Fibroblast of gingiva (primary cell): ENCODE measurements at regions not wholly inside any gene's neighbourhood (a gene's known extent, or its start where the extent isn't known, plus 50 kb on each side); places are given as distances from the start of the nearest gene placed in this dataset.

Experiments used
- DNase-seq: peaks from one replicate; pipeline ENCODE4 v3.0.0-alpha.2; 2011; ENCODE audit warnings: low read depth

DNA sequence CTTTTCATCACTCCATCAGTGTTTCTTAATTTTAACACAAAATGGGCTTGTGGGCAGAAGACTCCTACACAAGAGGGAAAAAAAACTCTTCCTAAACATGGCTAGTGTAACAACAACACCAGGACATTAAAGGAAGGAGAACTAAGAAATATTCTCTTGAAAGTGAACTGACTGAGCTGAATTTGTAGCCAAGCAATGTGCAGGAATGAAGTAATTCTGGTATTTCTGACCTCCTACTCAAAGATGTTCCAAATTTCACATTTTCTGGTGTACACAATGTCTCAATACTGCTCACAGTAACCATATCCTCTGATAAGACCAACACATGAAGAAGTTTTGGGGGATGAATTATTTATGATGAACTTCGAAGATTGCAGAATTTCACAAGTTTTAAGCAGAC is 357.3 kb downstream of the DUSP6 start:
- no peak for DNase-seq

DNA sequence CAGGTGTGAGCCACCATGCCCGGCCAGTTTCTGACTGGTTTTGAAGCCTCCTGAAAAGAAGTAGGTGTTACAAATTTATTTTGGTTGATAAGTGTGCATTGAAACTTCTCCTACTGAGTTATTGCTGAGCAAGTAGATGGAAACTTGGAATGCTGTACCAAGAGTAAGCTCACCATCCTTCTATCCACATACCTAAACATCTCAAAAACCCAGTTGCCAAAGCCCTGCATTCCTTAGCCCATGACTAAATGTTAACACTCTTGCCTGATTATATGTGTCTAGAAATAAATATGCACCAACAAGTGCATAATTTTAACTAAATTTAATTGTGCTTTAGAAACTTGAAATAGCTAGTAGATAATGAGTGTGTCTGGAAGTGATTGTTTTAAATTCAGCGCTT is 357.8 kb downstream of the DUSP6 start:
- no peak for DNase-seq

DNA sequence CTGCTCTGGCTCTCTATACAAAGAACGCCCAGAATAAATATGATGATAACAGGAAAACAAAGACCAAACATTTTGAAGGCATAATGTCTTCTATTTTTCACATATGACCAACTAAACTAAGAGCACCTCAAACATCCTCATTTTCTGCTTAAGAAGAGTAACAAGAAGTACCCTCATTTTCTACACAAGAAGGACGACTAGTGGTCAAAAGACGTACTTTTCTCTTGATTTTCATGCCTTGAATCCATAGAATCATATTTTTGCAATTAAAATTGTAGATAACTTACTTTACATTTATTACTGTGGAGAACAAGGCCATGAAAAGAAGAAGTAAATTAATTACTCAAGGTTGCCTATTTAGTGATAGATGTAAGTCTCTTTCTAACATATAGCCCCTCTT is 358.6 kb downstream of the DUSP6 start:
- DNase-seq, result peak; percentile 68

DNA sequence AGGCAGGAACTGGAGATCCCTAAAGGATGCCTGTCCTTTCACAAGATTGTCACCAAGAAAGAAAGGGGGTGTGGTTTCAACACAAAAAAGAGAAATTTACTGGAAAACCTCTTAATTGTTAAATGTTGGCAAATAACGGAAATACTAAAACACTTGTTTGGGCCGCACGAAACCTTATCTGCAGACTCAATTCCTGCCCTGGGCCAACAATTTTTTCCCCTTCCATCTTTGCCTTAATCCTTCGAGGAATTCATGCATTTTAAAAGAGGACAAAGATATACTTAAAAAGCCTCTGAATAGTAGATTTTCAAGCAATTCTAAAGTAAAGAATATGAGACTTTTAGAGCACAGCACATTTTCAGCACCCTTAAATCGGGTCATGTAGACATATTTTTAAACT is 366.2 kb downstream of the DUSP6 start:
- DNase-seq, result no peak

DNA sequence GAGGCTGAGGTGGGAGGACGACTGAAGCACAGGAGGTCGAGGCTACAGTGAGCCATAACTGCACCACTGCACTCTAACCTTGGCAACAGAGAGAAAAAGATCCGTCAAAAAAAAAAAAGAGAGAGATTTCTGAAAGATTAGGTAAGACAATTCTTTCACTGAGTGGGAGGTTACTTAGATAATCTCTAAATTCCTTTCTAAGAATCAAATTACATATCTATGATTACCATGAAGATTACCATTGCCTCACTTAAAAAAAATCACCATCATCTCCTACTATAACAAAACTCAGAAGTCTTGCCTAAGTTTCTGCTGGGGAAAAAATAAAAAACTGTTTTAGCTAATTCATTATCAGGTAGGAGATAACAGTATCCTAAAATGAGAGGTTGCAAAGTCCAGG is 366.7 kb downstream of the DUSP6 start:
- no peak for DNase-seq

DNA sequence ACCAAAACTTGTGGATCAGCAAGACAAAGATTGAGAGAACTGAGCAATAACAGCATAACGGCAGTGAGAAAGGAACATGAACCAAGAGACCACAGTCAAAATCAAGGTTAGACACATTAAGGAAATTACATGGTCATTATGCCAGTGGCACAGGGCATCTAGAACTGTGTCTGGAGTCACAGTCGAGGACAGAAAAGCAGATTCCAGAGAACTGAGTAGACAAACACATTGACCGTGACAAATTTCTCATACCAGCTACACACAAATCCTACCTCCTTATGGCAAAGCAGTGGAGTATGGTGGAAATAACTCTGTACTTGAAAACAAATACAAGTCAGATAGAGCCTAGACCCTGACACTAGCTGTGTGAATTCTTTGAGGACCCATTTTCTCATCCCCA is 367.3 kb downstream of the DUSP6 start:
- DNase-seq, result no peak

DNA sequence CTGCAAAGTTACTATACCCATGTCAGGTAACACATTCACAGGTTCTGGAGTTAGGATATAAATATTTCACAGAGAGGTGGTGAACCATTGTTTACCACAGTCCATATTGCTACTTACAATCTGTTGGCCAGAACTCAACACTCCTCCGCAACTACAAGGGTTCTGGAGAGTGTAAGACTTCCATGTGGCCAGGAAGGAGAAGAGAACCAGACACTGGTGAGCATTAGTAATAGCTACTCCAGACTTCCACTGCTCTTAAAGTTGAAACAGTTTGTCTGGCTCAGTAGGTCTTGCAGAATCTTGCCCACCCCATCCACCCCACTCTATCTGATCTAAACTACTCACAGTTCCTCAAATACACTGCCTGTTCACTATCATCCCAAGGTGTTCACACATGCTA is 369.6 kb downstream of the DUSP6 start:
- no peak for DNase-seq

DNA sequence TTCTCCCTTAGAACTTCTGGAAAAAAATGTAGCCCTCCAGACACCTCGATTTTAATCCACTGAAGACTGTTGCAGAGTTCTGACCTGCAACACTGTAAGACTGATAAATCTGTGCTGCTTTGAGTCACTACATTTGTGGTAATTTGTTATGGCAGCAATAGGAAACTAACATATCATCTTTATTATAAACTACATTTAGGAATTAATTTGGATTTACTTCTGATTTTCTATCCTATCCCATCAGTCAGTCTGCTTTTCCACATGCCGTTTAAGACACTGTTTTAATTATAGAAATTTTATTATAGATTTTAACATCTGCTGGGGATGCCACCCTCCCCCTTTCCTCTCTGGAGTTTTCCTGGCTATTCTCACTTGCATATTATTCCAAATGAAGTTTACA is 375.2 kb downstream of the DUSP6 start:
- no peak for DNase-seq

DNA sequence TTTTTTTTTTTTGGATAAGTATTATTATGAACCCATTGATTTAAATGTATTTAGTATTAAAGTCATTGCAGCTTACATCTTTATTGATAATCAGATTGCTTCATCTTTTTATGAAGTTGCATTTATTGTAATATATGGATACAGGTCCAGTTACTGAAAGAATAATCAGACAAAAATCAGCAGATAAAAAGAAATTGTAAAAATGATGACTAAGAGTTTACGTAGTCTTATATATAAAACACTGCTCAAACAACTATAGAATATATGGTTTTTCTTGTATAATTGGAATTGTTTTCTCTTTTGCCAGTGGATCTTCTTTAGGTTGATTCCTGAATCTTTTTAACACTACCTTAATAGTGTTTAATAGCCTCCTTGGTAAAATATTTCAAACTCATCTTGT is 378.3 kb downstream of the DUSP6 start:
- no peak for DNase-seq

DNA sequence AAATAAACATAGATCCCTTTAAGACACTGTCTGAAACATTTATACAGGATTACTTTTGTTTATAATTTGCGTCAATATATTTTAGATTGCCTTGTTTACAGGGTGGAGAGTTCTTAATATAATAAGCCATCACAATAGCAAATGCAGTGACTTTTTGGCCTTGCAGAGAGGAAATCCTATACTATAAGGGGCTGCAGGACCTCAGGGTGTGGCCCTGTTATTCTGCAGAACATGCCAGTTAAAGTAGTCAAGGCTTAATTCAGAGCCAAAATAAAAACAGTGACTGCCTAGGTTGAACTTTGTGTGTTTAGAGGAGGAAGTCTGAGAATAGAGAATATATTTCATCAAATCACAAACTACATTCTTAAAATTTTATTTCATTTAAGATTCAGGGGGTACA is 381.6 kb downstream of the DUSP6 start:
- no peak for DNase-seq

DNA sequence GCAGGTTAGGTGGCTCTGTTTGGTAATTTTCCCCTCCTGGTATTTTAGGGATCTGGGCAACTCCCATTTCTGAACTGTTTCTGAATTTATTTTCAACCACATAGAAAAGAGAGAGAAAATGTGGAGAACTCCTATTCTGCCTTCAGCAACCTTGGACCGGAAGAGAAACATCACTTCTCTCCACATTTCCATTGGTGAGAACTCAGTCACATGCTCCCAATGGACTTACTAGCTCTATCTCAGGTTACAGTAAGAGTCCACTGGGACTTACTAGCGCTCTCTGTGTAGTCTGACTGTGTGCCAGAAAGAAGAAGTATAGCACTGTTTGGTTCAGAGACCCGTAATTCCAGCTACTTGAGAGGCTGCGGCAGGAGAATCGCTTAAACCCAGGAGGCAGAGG is 383.2 kb downstream of the DUSP6 start:
- DNase-seq, result no peak

DNA sequence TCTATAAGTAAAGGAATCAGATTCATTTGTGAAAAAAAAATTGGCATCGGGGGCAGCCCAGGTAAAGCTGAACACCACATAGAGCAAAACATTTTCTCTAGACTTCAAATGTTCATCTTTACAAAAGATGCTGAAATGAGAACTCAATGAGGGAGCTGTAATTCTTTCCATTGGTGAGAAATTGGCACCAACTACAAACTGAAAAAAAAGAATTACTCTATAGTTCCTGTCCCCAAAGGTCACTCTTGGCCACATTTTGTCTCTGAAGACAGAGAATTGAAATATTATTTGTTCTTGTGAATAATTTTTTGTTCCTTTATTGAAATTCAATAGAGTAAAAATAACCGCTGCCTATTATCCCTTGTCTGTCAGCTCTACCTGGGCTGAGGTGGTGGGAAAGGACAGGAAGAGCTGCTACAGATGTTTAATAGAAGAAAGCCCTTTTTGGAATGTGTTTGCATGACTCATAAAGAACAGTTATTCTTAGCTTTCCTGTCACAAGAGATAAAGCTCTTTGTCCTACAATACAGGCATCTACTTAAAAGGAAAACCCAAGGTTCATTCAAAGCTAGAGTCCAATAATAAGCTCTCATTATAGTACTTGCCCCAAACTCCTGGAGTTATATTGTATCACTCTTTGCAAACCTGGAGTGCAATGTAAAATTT is 380.1 kb upstream of the KITLG start:
- DNase-seq, result peak; percentile 8

DNA sequence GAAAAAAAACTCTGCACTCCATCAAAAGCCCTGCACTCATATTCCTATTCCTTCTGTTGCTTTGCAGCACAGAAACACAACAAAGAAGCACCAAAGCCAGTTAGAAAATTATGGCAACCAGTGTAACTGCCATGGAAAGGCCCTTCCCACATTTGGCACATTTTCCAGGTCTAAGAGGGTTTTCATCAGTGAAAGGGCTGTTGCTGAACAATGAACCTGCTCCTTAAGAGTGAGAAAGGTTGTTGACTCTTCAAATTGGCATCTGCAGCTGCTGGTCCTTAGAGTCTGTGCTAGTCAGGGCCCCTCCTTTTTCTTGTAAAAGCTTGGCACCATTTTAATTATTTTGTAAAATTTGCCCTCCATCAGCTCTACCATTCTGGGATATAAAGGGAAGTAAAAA is 378.7 kb upstream of the KITLG start:
- DNase-seq, result no peak

DNA sequence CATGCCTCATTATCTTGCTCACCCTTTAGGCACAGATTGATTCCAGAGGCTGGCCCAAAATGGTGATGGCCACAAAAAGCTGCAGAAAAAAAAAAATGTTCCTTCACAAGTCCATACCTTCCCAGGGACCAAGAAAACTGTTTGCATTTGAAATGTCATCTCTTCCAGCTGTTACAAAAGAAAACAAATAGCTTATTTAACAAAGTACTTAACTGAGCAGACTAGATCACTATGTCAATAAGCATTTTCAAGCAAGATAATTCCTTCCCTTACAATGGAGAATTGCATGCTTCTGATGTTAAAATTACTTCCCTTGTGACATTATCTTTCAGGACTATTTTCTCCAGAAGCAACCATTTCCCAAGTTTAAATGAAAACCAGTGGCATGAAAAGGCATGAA is 377.9 kb upstream of the KITLG start:
- DNase-seq, result no peak

DNA sequence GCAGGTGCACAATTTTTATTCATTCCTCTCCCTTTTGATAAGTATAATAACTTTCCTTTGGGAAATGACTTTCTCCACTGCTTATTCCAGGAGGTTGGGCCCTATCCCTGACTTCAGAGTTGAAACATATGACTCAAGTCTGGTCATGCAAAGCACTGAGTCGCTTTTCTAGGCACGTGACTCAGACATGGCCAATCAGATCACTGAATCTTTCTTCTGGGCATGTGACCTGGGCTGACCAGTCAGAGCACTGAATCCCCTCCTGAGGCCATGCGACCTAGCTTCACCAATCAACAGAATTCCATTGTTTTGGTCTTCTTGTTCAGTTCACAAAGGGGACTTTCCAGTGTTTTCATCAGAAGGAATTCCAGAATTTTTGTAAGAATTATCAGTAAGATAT is 377.1 kb upstream of the KITLG start:
- no peak for DNase-seq

DNA sequence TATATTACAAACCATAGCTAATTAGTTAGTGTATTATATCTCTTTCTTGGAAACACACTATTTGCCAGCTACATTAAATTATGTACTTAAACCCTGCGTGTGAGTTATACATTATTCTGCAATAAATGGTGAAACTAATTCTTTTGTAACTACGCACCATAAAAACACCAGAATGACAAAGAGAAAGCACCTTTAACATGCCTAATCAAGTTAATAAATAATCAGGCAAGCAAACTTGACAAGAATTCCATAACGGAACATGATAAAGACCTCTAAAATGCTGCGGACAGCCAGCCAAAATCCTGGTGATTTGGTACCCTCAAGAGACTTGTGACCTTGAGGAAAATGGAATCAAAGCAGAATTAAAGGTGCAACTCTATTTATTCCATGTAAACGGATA is 375.3 kb upstream of the KITLG start:
- DNase-seq, result no peak

DNA sequence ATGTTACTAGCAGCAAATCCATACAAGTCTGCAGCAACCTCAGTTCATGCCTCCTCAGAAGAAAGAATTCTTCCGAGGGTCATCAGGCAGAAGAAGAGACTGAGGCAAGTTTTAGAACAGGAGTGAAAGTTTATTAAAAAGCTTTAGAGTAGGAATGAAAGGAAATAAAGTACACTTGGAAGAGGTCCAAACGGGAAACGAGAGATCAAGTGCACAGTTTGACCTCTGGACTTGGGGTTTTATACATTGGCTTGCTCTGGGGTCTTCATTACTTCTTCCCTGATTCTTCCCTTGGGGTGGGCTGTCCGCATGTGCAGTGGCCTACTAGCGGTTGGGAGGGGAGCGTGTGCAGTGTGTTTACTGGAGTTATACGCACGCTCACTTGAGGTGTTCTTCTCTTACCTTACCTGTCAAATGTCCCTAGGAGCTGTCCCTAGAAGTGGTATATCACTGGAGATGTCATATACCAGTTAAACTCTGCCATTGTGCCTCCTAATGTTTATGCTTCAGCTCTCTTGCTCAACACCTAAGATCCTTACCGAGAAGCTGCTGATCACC is 372.8 kb upstream of the KITLG start:
- DNase-seq, result no peak

DNA sequence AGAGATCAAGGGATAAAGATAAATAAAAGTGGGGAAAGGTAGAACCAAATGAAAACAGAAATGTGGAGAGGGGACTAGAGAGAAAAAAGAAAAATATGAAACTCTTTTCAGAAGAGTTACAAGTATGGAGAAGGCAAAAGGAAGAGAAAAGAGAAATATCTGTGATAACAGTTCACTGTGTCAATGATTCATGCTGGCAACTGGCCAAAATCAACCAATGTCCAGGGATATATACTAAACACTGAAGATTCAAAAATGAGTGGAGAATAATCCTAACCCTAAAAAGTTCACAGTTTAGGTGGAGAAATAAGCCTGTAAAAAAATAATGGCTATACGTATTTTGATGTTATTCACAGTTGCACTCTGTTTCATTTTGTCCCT is 372.3 kb upstream of the KITLG start:
- DNase-seq, result no peak

DNA sequence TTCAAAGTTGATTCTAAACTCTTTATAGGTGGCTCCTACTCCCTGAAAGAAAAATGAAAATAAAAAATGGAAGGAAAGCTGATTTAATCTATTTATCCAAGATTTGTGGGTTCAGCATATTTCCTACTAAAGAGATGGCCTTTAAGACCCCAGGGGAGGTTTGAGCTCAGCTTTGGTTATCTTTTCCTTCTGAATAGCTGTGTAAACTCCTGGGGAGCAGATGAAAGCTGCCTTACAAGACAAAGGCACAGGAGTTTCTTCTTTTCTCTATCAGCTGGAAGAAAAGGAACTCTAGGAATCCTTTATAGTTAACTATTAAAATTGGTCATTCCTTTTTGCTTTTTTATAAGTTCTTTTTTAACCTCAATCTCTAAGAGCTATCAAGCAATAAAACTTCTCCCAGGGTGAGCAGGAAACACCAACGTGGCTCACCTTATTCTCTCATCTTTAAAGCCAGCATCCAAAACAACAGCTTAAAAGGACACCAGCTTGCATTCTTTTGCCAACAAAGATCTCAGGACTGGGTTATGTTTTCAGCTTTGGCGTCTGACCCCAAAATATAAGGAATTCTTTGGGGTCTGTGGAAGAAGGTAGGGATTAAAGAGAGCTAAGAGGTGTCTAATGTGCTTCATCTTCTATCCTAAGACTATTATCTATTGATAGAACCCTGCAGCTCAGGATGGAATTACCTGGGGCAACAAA is 371.7 kb upstream of the KITLG start:
- DNase-seq, result no peak

DNA sequence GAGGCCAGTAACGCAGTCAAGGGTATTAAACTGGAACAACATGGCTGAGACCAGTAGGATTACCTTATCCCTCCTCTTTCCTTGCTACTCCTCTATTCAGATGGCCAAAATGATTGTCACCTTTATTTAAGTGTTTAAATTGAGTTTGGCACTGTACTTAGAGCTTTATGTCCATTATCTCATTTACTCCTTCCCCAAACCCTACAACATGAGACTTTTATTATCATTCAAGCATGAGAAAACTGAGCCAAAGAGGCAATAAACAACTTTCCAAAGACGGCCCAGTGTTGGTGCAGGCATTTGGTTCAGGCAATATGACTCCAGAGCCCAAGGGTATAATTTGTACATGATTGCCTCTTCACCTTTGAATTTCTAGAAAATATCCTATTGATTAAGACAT is 370.9 kb upstream of the KITLG start:
- no peak for DNase-seq

DNA sequence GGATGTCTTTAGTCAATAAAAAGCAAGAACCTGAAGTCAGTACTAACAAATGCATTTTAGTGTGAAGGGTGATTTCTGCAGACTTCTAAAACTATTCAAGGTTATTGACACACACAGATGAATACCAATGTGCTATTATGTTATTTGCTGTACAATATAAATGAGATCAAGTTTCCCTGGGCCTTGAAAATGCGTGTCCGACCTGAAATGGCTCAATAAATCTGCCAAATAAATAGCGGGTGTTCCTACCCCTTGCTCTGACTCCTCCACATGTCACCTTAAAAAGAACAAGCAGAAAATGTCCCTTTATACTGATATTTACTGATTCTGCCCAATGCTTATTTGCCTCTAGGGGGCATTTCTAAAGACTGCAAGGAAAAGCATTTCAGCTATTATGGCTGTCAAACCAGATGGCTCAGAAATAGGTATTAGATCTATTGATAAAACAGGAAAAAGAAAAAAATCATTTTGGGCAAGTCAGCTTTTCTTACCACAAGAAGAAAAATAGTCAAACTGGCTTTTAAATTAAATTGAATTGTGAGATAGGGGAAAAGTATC is 367.3 kb upstream of the KITLG start:
- no peak for DNase-seq

DNA sequence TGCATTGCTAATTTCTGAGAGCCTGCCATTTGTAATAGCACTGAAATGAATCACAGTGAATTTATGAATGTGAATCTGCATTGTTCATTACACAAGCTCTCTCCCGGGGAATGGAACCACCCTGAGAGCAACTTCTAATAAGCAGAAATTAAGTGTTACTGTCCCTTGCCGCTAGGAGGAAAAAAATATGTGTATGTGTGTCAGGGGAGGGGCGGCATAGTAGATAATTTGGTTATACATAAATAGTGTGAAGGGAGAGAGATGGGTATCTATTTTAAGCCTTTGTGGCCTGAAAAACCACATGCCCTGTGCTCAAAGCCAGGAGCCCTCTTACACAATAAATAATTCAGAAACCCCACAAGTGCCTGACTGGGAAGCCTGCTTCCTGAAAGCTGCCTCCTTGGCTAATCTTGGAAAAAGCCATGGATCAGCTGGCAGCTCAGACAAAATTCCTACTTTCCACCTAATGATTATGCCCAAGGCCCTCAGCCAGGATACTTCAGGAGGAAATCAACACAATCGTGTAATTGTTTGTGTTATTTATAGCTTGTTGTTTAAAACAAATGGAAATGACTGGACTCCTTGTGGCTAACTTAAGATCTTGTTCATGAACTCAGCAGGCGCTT is 366.2 kb upstream of the KITLG start:
- peak; percentile 92 for DNase-seq

DNA sequence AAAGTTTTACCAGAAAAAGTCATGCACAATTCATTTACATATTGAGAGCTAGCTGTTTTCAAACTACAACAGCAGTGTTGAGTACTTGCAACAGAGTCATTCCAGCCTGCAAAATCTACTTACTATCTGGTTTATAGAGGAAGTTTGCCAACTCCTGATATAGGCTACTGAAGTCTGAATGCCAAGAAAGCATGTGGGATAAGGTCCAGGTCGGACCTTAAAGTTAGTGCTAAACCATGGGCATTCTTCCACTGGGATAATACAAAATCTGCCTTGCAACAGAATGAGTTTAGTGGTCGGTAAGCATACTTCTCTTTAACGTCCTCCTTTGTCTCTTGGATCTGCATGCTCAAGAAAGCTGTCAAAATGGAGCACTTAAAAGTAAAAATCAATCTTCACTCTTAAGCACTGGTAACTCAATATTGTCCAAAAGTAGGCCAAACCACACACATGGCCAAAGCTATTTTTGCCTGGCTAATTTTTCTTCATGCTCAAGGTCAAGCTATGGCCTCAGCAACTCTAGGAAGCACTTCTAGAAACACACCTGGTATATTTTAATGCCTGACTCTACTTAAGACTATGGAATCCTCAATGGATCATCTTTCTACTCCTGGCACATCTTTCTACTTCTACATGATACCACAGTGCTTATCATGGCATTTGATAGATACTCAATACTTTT is 364.9 kb upstream of the KITLG start:
- no peak for DNase-seq
